HG02798 (cell line): ENCODE measurements at regions not wholly inside any gene's neighbourhood (a gene's known extent, or its start where the extent isn't known, plus 50 kb on each side); places are given as distances from the start of the nearest gene placed in this dataset.

Experiments
- ATAC-seq: cut with Tn5 transposase; IDR thresholded peaks from one replicate; pipeline ENCODE4 v1.9.1; 2021; ENCODE audit warnings: mild to moderate bottlenecking; ENCODE audit not compliant: unreplicated experiment, poor library complexity

- ATAC-seq: no peak
Observed at GRCh38 chr1:181412746-181413145, 70.6 kb upstream of the CACNA1E start.

- no peak for ATAC-seq
Observed at GRCh38 chr1:181413195-181413815, 70.0 kb upstream of the CACNA1E start.

- no peak for ATAC-seq
Observed at GRCh38 chr1:181413836-181414235, 69.5 kb upstream of the CACNA1E start.

- ATAC-seq: no peak
Observed at GRCh38 chr1:181416268-181416860, 67.0 kb upstream of the CACNA1E start.

- ATAC-seq: no peak
Observed at GRCh38 chr1:181417915-181418314, 65.4 kb upstream of the CACNA1E start.

GRCh38 chr1:181423301-181423918 is 59.9 kb upstream of the CACNA1E start:
- no peak for ATAC-seq

- ATAC-seq: peak; percentile 52
Observed at GRCh38 chr1:181424786-181425403, 58.4 kb upstream of the CACNA1E start.

- no peak for ATAC-seq
Observed at GRCh38 chr1:181425566-181425965, 57.8 kb upstream of the CACNA1E start.

- peak; percentile 19 for ATAC-seq
Observed at GRCh38 chr1:181429462-181429861, 53.9 kb upstream of the CACNA1E start.

- ATAC-seq: peak; percentile 77
Observed at GRCh38 chr1:181430015-181430885, 53.1 kb upstream of the CACNA1E start.
